ENCODE measurements at regions not wholly inside any gene's neighbourhood (a gene's known extent, or its start where the extent isn't known, plus 50 kb on each side); places are given as distances from the start of the nearest gene placed in this dataset.

- TF ChIP-seq, protein P1, sequence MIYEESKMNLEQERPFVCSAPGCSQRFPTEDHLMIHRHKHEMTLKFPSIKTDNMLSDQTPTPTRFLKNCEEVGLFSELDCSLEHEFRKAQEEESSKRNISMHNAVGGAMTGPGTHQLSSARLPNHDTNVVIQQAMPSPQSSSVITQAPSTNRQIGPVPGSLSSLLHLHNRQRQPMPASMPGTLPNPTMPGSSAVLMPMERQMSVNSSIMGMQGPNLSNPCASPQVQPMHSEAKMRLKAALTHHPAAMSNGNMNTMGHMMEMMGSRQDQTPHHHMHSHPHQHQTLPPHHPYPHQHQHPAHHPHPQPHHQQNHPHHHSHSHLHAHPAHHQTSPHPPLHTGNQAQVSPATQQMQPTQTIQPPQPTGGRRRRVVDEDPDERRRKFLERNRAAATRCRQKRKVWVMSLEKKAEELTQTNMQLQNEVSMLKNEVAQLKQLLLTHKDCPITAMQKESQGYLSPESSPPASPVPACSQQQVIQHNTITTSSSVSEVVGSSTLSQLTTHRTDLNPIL (CRISPR knock-in tag; IDR thresholded peaks at IDR 0.05): no peak
- TF ChIP-seq ZNF143 (CRISPR knock-in tag; IDR thresholded peaks at IDR 0.05) (no peak), KAT2B (IDR thresholded peaks at IDR 0.05; ENCODE audit: low read depth, low read length) (no peak), CEBPB (tag; IDR thresholded peaks at IDR 0.05) (no peak), CBX3 (IDR thresholded peaks at IDR 0.05; ENCODE audit: borderline replicate concordance in 1 of 2, low read length in 2 of 2) (no peak), GABPB1 (CRISPR knock-in tag; IDR thresholded peaks at IDR 0.05) (no peak), GABPB2 (CRISPR knock-in tag; conservative IDR thresholded peaks at IDR 0.05) (no peak)
- TF ChIP-seq, protein P2, sequence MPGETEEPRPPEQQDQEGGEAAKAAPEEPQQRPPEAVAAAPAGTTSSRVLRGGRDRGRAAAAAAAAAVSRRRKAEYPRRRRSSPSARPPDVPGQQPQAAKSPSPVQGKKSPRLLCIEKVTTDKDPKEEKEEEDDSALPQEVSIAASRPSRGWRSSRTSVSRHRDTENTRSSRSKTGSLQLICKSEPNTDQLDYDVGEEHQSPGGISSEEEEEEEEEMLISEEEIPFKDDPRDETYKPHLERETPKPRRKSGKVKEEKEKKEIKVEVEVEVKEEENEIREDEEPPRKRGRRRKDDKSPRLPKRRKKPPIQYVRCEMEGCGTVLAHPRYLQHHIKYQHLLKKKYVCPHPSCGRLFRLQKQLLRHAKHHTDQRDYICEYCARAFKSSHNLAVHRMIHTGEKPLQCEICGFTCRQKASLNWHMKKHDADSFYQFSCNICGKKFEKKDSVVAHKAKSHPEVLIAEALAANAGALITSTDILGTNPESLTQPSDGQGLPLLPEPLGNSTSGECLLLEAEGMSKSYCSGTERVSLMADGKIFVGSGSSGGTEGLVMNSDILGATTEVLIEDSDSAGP (CRISPR knock-in tag; IDR thresholded peaks at IDR 0.05): no peak
These were observed 214.0 kb upstream of the MPHOSPH6 start (continued) for GRCh38 chr16:82384017-82384416.

GRCh38 chr16:82382521-82382920 is 212.5 kb upstream of the MPHOSPH6 start:
- intact Hi-C loops (cut with micrococcal nuclease): no loop called here
- Histone ChIP-seq H3K9me1 (ENCODE audit: control insufficient read depth, insufficient read depth, low read length) (no peaks in the 10 kb centered on the region), H4K20me1 (replicated peaks; ENCODE audit: control insufficient read depth, insufficient read depth, low read length) (no peaks in the 10 kb centered on the region), H2AFZ (ENCODE audit: low read depth, low read length) (no peak overlapping the region), H3K4me2 (ENCODE audit: insufficient read depth, low read length) (no peak overlapping the region), H3K27ac (ENCODE audit: extremely low read depth, low read depth, low read length) (no peak overlapping the region), H3K9me3 (replicated peaks; ENCODE audit: control insufficient read depth, insufficient read depth, low read depth, low read length) (no peaks in the 10 kb centered on the region), H3K4me3 (no peak overlapping the region), H3K79me2 (ENCODE audit: control insufficient read depth, insufficient read depth, low read length) (no peaks in the 10 kb centered on the region), H3K4me1 (replicated peaks in 1 of 2; ENCODE audit: control insufficient read depth in 2 of 2, insufficient read depth in 2 of 2, low read length in 2 of 2) (no peaks in the 10 kb centered on the region), H3K36me3 (ENCODE audit: control insufficient read depth, insufficient read depth, low read length) (no peaks in the 10 kb centered on the region), H3K27me3 (ENCODE audit: control insufficient read depth in 2 of 2, insufficient read depth in 2 of 2, low read length in 2 of 2) (no peaks in the 10 kb centered on the region), H3K9ac (ENCODE audit: insufficient read depth in 1 of 2, low read depth in 2 of 2, low read length in 2 of 2) (no peak overlapping the region)
- POLR2A ChIA-PET: no interaction called here
- FAIRE-seq: no peak
- TF ChIP-seq ZNF124 (CRISPR knock-in tag; IDR thresholded peaks at IDR 0.05): no peak
- no peak for TF ChIP-seq TBP (optimal IDR thresholded peaks at IDR 0.05; ENCODE audit: low read depth, low read length)
- no peak for TF ChIP-seq KLF16 (IDR thresholded peaks at IDR 0.05)
- no peak for TF ChIP-seq ZNF217 (CRISPR knock-in tag; IDR thresholded peaks at IDR 0.05)
- TF ChIP-seq HDAC6 (IDR thresholded peaks at IDR 0.05; ENCODE audit: low read depth, low read length): no peak
- no peak for TF ChIP-seq CREB1 (IDR thresholded peaks at IDR 0.05)
- no peak for TF ChIP-seq CREB1 (CRISPR knock-in tag; IDR thresholded peaks at IDR 0.05)
- in situ Hi-C loops (cut with MboI): no loop called here
- CTCF ChIA-PET (ENCODE audit: low intra/inter-chr PET ratio): no interaction called here
- no TSS peak for BruUV-seq (replicated peaks)
- no peak for ATAC-seq
- DNase-seq (ENCODE audit: extremely low read depth in 1 of 4, low spot score in 3 of 4): no peak
- 3% methylated on average over 3 of the region's 4 CpGs for WGBS (ENCODE audit: insufficient coverage, low coverage, missing lambda C conversion rate)

All from K562 (cell line).